ENCODE measurements at regions not wholly inside any gene's neighbourhood (a gene's known extent, or its start where the extent isn't known, plus 50 kb on each side); places are given as distances from the start of the nearest gene placed in this dataset.

DNA sequence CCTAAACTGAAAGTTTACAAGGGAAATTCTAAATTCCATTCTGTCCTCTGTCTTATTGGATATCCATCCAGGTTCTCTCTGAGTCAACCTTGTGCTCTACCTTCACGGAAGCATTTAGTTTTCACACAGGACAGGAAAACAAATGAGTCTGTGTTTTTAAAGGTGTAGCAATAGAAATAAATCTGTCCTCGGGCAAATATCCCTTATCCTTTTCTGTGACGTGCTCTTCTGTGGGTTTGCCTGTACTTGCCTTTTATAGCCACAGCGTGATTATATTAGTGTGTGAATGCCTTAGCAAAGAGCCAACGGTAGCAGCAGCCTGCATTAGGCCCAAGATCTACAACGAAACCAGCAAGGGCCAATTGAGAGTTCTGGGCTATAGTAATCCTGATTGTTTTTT lies 127.2 kb upstream of the PLSCR5 start:
- Histone ChIP-seq H3K9me2 (replicated peaks; ENCODE audit: control insufficient read depth, low read length) (no peaks in the 10 kb centered on the region), H4K20me1 (ENCODE audit: control insufficient read depth, insufficient read depth, low read depth, low read length) (no peaks in the 10 kb centered on the region), H3K27ac (ENCODE audit: low read depth, low read length) (no peak overlapping the region), H3K4me1 (ENCODE audit: control insufficient read depth, low read length) (no peaks in the 10 kb centered on the region), H3K27me3 (ENCODE audit: control insufficient read depth, low read length) (no peaks in the 10 kb centered on the region), H3F3A (ENCODE audit: control insufficient read depth, insufficient read depth) (no peaks in the 10 kb centered on the region), H3K9me3 (ENCODE audit: control insufficient read depth, insufficient read depth, low read length) (no peaks in the 10 kb centered on the region), H3K36me3 (ENCODE audit: control insufficient read depth, low read length) (no peaks in the 10 kb centered on the region), H3K79me2 (ENCODE audit: control insufficient read depth, low read length) (no peaks in the 10 kb centered on the region), H3K4me2 (ENCODE audit: low read length) (no peak overlapping the region), H3K4me3 (ENCODE audit: low read length) (no peak overlapping the region)
- TF ChIP-seq, protein P1, sequence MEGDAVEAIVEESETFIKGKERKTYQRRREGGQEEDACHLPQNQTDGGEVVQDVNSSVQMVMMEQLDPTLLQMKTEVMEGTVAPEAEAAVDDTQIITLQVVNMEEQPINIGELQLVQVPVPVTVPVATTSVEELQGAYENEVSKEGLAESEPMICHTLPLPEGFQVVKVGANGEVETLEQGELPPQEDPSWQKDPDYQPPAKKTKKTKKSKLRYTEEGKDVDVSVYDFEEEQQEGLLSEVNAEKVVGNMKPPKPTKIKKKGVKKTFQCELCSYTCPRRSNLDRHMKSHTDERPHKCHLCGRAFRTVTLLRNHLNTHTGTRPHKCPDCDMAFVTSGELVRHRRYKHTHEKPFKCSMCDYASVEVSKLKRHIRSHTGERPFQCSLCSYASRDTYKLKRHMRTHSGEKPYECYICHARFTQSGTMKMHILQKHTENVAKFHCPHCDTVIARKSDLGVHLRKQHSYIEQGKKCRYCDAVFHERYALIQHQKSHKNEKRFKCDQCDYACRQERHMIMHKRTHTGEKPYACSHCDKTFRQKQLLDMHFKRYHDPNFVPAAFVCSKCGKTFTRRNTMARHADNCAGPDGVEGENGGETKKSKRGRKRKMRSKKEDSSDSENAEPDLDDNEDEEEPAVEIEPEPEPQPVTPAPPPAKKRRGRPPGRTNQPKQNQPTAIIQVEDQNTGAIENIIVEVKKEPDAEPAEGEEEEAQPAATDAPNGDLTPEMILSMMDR (IDR thresholded peaks at IDR 0.05; ENCODE audit: low read depth, low read length, poor library complexity, severe bottlenecking): no peak
- TF ChIP-seq EZH2phosphoT487 (IDR thresholded peaks at IDR 0.05; ENCODE audit: borderline replicate concordance, low read length): no peak

DNA sequence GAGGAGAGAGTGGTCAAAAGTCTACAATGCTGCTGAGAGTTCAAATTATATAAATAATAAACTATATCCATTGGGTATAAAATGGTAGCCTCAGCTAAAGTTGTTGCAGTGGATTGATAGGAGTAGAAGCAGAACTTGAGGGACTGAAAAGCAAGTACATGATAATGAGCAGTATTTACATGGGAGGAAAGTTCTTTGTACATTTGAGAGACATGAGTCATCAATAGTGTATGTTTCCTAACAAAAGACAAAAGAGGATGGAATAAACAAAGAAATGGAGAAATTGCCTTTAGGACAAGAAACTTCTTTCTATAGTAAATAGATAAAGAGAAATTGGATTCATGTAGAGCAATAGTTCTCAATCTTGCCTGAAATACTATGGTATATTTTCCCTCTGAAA lies 110.0 kb upstream of the PLSCR5 start:
- no peaks in the 10 kb centered on the region for H3K9me3 ChIP-seq (ENCODE audit: control insufficient read depth, insufficient read depth, low read length)
- no peaks in the 10 kb centered on the region for H3K36me3 ChIP-seq (ENCODE audit: control insufficient read depth, low read length)
- H4K20me1 ChIP-seq (ENCODE audit: control insufficient read depth, insufficient read depth, low read depth, low read length): no peaks in the 10 kb centered on the region
- H3K4me3 ChIP-seq (ENCODE audit: low read length): no peak overlapping the region
- no peaks in the 10 kb centered on the region for H3K27me3 ChIP-seq (ENCODE audit: control insufficient read depth, low read length)
- H3K4me2 ChIP-seq (ENCODE audit: low read length): no peak overlapping the region
- no peaks in the 10 kb centered on the region for H3F3A ChIP-seq (ENCODE audit: control insufficient read depth, insufficient read depth)
- no peaks in the 10 kb centered on the region for H3K9me2 ChIP-seq (replicated peaks; ENCODE audit: control insufficient read depth, low read length)
- H3K79me2 ChIP-seq (ENCODE audit: control insufficient read depth, low read length): no peaks in the 10 kb centered on the region
- TF ChIP-seq, protein P1 (IDR thresholded peaks at IDR 0.05; ENCODE audit: low read depth, low read length, poor library complexity, severe bottlenecking): no peak
- no peak for TF ChIP-seq EZH2phosphoT487 (IDR thresholded peaks at IDR 0.05; ENCODE audit: borderline replicate concordance, low read length)
- no peak overlapping the region for H3K27ac ChIP-seq (ENCODE audit: low read depth, low read length)
- H3K4me1 ChIP-seq (ENCODE audit: control insufficient read depth, low read length): no peaks in the 10 kb centered on the region

DNA sequence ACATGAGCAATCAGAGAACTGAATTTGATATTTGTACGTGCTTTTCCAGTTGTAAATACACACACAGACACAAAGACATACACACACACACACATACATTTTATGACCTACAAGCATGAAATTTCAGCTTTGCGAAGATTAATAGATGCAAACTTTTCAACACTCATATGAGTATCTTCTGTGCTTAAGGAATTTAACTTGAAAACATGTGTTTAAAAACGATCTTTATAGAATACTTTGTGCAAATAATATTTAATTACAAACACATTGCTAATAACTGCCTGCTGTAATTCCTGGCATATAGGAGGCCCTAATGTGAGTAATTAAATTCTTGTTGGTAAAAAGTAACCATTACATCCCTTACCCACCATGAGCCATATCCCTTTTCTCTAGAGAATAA lies 107.7 kb upstream of the PLSCR5 start:
- Histone ChIP-seq H3K4me1 (ENCODE audit: control insufficient read depth, low read length) (no peaks in the 10 kb centered on the region), H3K36me3 (ENCODE audit: control insufficient read depth, low read length) (no peaks in the 10 kb centered on the region), H3K27ac (ENCODE audit: low read depth, low read length) (no peak overlapping the region), H4K20me1 (ENCODE audit: control insufficient read depth, insufficient read depth, low read depth, low read length) (no peaks in the 10 kb centered on the region), H3K4me3 (ENCODE audit: low read length) (no peak overlapping the region), H3F3A (ENCODE audit: control insufficient read depth, insufficient read depth) (no peaks in the 10 kb centered on the region), H3K9me2 (replicated peaks; ENCODE audit: control insufficient read depth, low read length) (no peaks in the 10 kb centered on the region), H3K9me3 (ENCODE audit: control insufficient read depth, insufficient read depth, low read length) (no peaks in the 10 kb centered on the region), H3K79me2 (ENCODE audit: control insufficient read depth, low read length) (no peaks in the 10 kb centered on the region), H3K4me2 (ENCODE audit: low read length) (no peak overlapping the region), H3K27me3 (ENCODE audit: control insufficient read depth, low read length) (no peaks in the 10 kb centered on the region)
- no peak for TF ChIP-seq EZH2phosphoT487 (IDR thresholded peaks at IDR 0.05; ENCODE audit: borderline replicate concordance, low read length)
- TF ChIP-seq, protein P1 (IDR thresholded peaks at IDR 0.05; ENCODE audit: low read depth, low read length, poor library complexity, severe bottlenecking): no peak

DNA sequence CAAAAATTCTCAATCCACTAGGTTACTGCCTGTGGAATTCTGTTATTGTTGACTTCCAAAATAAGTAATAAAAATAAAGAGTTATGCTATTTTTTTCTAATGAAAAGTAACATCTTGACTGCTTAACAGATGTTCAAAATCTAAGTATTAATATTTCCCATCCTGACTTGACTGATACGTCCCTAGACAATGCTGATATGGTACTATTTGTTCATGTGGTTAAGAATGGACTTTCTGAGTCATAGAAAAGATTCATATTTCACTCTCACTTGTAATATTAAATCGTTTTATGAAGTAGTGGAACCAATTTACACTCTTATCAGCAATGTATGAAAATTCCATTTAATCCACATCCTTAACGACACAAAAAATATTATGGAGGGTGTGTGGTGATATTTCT lies 104.8 kb upstream of the PLSCR5 start:
- H3K4me1 ChIP-seq (ENCODE audit: control insufficient read depth, low read length): no peaks in the 10 kb centered on the region
- no peaks in the 10 kb centered on the region for H3F3A ChIP-seq (ENCODE audit: control insufficient read depth, insufficient read depth)
- H3K79me2 ChIP-seq (ENCODE audit: control insufficient read depth, low read length): no peaks in the 10 kb centered on the region
- H3K9me2 ChIP-seq (replicated peaks; ENCODE audit: control insufficient read depth, low read length): no peaks in the 10 kb centered on the region
- no peaks in the 10 kb centered on the region for H3K9me3 ChIP-seq (ENCODE audit: control insufficient read depth, insufficient read depth, low read length)
- H4K20me1 ChIP-seq (ENCODE audit: control insufficient read depth, insufficient read depth, low read depth, low read length): no peaks in the 10 kb centered on the region
- no peaks in the 10 kb centered on the region for H3K27me3 ChIP-seq (ENCODE audit: control insufficient read depth, low read length)
- no peak overlapping the region for H3K27ac ChIP-seq (ENCODE audit: low read depth, low read length)
- no peaks in the 10 kb centered on the region for H3K36me3 ChIP-seq (ENCODE audit: control insufficient read depth, low read length)
- no peak overlapping the region for H3K4me2 ChIP-seq (ENCODE audit: low read length)
- no peak overlapping the region for H3K4me3 ChIP-seq (ENCODE audit: low read length)
- no peak for TF ChIP-seq EZH2phosphoT487 (IDR thresholded peaks at IDR 0.05; ENCODE audit: borderline replicate concordance, low read length)
- TF ChIP-seq, protein P1 (IDR thresholded peaks at IDR 0.05; ENCODE audit: low read depth, low read length, poor library complexity, severe bottlenecking): no peak

All from DOHH2 (cell line).